ENCODE measurements at regions not wholly inside any gene's neighbourhood (a gene's known extent, or its start where the extent isn't known, plus 50 kb on each side); places are given as distances from the start of the nearest gene placed in this dataset.

- Histone ChIP-seq H3K27me3 (no peaks in the 10 kb centered on the region), H3K27ac (no peak overlapping the region), H3K4me1 (no peaks in the 10 kb centered on the region), H3K36me3 (no peaks in the 10 kb centered on the region), H3K4me3 (no peak overlapping the region), H3K9me3 (no peaks in the 10 kb centered on the region)
- intact Hi-C loops (cut with DNase I) = no loop called here
- TF ChIP-seq CTCF (IDR thresholded peaks at IDR 0.05) = no peak
- no peak for DNase-seq (ENCODE audit: low spot score in 2 of 2)
These were observed 131.4 kb downstream of the BBS10 start for GRCh38 chr12:76216585-76217472.

- TF ChIP-seq CTCF (IDR thresholded peaks at IDR 0.05) = no peak
- no peaks in the 10 kb centered on the region for H3K9me3 ChIP-seq
- H3K36me3 ChIP-seq = no peaks in the 10 kb centered on the region
- no peaks in the 10 kb centered on the region for H3K4me1 ChIP-seq
- intact Hi-C loops (cut with DNase I) = no loop called here
- no peak for DNase-seq (ENCODE audit: low spot score in 2 of 2)
- no peak overlapping the region for H3K4me3 ChIP-seq
- no peaks in the 10 kb centered on the region for H3K27me3 ChIP-seq
- H3K27ac ChIP-seq = no peak overlapping the region
These were observed 123.6 kb upstream of the NAP1L1 start for GRCh38 chr12:76208129-76208528.

GRCh38 chr12:76206677-76207072 is 122.2 kb upstream of the NAP1L1 start:
- TF ChIP-seq CTCF (IDR thresholded peaks at IDR 0.05) = no peak
- no peaks in the 10 kb centered on the region for H3K36me3 ChIP-seq
- no peaks in the 10 kb centered on the region for H3K4me1 ChIP-seq
- no peak overlapping the region for H3K27ac ChIP-seq
- DNase-seq (ENCODE audit: low spot score in 2 of 2) = no peak
- H3K4me3 ChIP-seq = no peak overlapping the region
- H3K9me3 ChIP-seq = no peaks in the 10 kb centered on the region
- H3K27me3 ChIP-seq = no peaks in the 10 kb centered on the region
- intact Hi-C loops (cut with DNase I) = no loop called here

- H3K27me3 ChIP-seq = no peaks in the 10 kb centered on the region
- H3K4me1 ChIP-seq = no peaks in the 10 kb centered on the region
- no peak for DNase-seq (ENCODE audit: low spot score in 2 of 2)
- H3K4me3 ChIP-seq = no peak overlapping the region
- no peak for TF ChIP-seq CTCF (IDR thresholded peaks at IDR 0.05)
- H3K9me3 ChIP-seq = no peaks in the 10 kb centered on the region
- intact Hi-C loops (cut with DNase I) = no loop called here
- no peak overlapping the region for H3K27ac ChIP-seq
- no peaks in the 10 kb centered on the region for H3K36me3 ChIP-seq
These were observed 121.7 kb upstream of the NAP1L1 start for GRCh38 chr12:76206039-76206676.

- H3K9me3 ChIP-seq = peaks cover 0 to 15% of the 10 kb centered on the region in 2 donors
- H3K36me3 ChIP-seq = no peaks in the 10 kb centered on the region
- no peak for DNase-seq (ENCODE audit: low spot score in 2 of 2)
- H3K27ac ChIP-seq = no peak overlapping the region
- intact Hi-C loops (cut with DNase I) = no loop called here
- H3K4me1 ChIP-seq = no peaks in the 10 kb centered on the region
- H3K27me3 ChIP-seq = no peaks in the 10 kb centered on the region
- no peak overlapping the region for H3K4me3 ChIP-seq
- TF ChIP-seq CTCF (IDR thresholded peaks at IDR 0.05) = no peak
These were observed 118.1 kb upstream of the NAP1L1 start for GRCh38 chr12:76202621-76203020.
